Pons (tissue), 1 donor: ENCODE measurements at regions not wholly inside any gene's neighbourhood (a gene's known extent, or its start where the extent isn't known, plus 50 kb on each side); places are given as distances from the start of the nearest gene placed in this dataset.
"Not testable (repeated sequence)": the region's sequence is repeated elsewhere in the genome, so short reads cannot be mapped to it uniquely, and the experiment has no call there.

Experiments used
- DNase-seq: peaks from one replicate; pipeline ENCODE4 v3.0.0-alpha.2; 2016; ENCODE audit warnings: low spot score

GRCh38 chr7:130947792-130948580 is 214.0 kb upstream of the KLF14 start:
- no peak for DNase-seq

- no peak for DNase-seq
Measured at GRCh38 chr7:130948822-130949221, 214.8 kb upstream of the KLF14 start.

GRCh38 chr7:130949550-130949949 is 215.5 kb upstream of the KLF14 start:
- DNase-seq, result no peak

- no peak for DNase-seq
Measured at GRCh38 chr7:130950054-130950453, 216.0 kb upstream of the KLF14 start.

GRCh38 chr7:130950741-130951140 is 216.7 kb upstream of the KLF14 start:
- DNase-seq, result no peak

DNA sequence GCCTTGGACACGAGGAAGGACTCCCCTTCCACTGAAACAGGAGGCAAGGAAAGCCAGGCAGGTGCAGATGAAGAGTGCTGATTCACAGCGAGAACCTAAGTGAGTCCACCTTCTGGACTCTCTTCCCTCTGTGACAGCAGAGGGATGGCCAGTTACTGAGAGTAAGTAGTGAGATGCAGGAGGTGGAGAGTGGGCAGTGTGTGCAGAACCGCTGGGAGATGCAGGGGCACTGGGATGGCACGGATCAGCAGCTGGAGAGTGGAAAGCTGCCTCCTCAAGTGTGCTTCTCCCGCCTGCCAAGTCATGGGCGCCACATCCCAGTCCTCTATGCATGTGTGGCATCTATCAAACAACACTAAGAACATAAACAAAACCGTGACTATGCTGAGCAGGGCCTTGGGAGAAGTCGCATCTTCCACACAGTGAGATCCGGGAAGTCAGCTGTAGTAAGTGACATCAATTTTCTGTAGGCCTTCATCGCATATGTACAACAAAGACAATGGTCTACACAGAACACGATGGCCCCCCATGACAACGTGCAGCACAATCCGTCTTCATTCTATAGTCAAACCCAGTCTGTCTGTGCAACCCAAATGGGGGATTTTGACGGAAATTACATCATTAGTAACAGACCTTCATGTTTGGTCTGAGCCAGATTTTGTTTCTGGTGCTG is 217.4 kb upstream of the KLF14 start:
- peak; percentile 8 for DNase-seq

DNA sequence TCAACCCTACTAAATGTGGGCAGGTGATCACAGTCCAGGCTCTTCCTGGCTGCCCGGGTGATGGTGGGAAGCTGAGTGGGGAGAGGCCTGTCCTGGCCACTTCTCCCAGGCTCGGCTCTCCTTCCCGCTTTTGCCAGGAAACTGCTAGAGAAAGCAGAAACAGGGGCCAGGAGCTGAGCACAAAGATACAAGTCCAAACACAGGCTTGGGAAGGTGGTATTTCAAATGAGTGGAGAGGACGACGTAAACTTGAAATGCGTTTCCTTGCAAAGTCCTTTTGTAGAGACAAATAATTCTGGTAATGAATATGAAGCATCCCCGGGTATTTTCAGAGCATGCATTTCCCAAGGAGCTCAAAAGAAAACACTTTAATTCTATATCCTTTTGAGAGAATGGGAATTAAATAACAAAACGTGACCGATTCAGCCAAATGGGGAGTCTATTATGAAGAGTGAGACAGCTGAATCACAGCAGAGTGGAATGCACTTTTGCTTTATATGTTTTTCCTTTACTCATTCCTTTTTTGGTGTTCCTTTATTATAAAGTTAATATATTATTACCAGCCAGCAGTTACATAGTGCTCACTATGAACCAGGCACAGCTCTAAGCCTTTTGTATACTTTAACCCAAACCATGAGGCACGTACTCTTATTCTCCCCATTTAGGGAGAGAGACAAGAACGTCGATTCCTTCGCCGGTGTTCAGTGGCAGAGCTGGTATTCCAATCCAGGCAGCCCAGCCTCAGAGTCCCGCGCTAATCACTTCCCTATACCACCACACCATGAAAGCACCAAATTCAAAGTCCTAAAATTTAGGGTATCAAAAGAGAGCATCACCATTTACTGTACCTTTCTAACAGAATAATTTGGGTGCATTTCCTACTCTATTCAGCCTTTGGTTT is 218.2 kb upstream of the KLF14 start:
- peak; percentile 9 for DNase-seq

- no peak for DNase-seq
Measured at GRCh38 chr7:130953196-130953595, 219.2 kb upstream of the KLF14 start.

DNA sequence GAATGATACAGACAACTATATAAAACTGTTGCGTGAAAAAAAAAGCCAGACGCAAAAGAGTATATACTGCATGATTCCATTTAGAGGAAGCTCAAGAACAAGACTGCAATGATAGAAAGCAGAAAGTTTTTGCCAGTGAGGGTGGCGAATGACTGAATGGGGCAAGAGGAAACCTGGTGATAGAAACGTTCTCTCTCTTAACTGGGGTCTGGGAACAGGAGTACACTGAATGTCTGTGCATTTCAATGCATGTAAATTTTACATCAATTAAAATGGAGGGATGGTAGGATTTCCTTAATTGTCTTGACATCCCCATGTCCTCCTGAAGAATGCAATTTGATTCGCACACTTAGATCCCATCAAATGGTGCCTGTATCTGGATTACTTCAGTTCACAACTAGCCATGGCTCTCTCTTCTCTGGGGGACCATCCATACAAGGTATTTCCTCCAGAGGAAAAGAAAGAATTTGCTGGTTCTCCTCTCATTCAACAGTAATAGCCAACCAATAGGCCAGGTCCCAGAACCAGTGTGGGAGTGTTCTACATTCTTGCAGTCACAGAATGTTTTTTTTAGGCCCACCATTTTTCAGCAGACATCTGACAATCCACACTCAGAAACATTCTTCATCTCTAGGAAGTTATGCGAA is 221.0 kb upstream of the KLF14 start:
- DNase-seq, result no peak

GRCh38 chr7:130955565-130955919 is 221.5 kb upstream of the KLF14 start:
- DNase-seq, result no peak

- no peak for DNase-seq
Measured at GRCh38 chr7:130956417-130957136, 222.6 kb upstream of the KLF14 start.

DNA sequence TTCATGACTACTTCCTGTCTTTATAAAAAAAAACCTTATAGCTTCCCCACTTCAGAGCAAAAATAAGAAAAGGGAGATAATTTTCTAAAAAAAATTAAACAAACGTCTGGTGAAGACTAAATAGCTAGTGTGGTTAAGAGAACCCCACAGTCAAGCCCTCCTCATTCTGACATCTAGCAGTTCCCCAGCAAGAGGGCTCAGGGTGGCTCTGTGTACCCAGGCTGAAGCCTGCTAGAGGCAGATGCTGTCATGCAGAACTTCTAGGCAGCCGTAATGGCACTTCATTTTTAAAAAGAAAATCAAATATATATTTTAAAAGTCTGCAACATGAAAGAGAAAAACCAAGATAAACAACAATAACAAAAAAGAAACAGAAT is 223.1 kb upstream of the KLF14 start:
- DNase-seq, result no peak

DNA sequence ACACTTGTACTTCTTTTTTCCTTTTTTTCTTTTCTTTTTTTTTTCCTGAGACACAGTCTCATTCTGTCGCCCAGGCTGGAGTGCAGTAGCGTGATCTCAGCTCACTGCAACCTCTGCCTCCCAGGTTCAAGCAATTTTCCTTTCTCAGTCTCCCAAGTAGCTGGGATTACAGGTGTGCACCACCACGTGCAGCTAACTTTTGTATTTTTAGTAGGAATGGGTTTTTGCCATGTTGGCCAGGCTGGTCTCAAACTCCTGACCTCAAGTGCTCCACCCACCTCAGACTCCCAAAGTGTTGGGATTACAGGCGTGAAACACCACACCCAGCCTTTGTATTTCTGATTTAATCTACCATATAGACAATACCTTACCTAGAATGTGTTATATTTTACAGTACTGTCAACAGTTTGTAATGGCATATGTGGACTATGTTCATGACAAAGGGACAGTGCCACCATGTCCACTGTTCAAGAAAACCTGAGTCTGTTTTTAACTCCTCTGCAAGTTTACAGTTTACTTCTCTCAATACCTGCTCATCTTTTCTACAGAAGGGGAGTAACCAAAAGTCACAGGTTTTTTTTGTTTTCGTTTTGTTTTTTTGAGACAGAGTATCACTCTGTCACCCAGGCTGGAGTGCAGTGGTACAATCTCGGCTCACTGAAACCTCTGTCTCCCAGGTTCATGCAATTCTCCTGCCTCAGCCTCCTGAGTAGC is 223.9 kb upstream of the KLF14 start:
- DNase-seq, result not testable (repeated sequence)

DNA sequence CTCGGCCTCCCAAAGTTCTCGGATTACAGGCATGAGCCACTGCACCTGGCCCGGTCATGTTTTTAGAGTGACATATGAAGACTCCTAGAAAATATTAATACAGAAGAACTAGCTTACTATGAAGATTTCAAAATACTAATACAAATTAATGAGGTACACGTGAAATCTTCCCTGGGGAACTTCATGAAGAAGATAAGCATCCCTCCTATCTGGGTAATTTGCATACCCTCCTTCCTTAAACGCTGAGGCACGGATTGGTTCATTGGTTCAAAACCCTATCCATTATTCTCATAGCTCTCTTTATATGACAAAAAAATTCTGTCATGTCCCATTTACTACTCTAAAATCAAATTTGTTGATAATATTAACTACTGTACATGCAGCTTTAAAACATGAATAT is 224.8 kb upstream of the KLF14 start:
- DNase-seq, result no peak

DNA sequence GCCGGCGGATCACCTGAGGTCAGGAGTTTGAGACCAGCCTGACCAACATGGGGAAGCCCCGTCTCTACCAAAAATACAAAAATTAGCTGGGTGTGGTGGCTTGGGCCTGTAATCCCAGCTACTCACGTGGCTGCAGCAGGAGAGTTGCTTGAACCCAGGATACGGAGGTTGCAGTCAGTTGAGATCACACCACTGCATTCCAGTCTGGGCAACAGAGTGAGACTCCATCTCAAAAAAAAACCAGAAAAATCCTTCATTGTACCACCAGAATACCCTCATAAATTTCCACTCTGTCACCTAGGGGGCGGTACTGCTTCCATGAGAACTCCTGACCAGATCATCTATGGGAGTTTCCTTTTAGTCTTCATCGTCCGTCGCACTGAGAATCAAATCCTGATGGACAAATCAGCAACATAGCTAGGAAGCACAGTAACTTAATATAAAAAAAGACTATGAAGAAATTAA is 225.8 kb upstream of the KLF14 start:
- DNase-seq, result no peak

GRCh38 chr7:130960208-130960988 is 226.4 kb upstream of the KLF14 start:
- DNase-seq, result no peak

DNA sequence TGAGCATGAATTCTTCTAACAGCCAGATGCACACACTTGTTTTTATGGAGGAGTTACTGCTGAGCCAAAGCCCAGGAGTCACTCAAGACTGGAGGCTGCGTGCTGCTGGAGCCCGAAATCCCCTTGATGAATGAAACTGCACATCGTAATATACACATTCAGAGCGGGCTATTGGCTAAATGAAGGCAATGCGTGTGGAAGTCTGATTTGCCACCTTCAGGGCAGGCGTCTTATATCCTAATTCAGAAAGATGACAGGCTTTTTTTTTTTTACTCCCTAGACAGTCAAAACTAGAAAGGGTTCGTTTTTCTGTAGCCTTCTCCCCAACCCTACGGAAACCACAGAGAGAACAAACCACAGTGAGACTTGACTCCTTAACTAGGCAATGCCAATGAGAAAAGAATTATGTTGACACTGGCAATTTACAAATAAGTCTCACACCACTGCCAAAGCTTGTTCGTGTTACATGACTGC is 227.2 kb upstream of the KLF14 start:
- DNase-seq, result no peak

DNA sequence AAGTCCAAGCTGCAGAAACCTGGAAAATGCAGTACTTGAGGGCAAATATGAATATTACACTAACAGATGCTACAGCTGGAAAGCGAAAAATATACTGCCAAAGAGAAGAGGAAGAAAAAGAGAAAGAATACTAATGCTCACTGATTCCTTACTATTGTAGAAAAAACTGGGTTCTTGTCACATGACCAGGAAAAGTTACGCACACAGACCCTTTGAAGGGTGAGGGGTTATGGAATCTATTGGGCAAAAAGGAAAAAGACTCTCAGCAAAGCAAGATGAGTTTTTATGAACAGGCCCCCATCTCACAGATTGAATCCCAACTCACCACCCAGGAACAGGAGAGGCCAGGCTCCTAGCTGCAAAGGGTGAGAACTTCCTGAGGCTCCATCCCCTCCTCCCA is 228.1 kb upstream of the KLF14 start:
- no peak for DNase-seq

DNA sequence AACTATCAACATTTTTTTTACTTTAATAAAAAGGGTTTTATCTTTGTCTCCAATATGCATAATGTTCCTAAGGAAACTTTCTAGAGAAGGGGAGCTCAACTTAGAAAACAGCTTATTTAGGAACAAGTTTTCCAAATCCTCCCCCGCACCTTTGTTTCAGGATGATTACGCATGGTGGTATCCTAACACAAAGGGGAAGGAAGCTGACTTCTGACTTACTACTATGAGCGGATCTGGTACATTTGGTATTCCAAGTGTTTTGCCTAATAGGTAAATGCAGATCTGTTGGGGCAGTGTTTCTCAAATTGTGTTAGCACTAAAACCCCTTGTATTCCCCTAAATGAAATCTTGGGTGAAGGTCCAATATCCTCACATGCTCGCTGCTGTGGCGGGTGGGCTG is 229.3 kb upstream of the KLF14 start:
- no peak for DNase-seq

DNA sequence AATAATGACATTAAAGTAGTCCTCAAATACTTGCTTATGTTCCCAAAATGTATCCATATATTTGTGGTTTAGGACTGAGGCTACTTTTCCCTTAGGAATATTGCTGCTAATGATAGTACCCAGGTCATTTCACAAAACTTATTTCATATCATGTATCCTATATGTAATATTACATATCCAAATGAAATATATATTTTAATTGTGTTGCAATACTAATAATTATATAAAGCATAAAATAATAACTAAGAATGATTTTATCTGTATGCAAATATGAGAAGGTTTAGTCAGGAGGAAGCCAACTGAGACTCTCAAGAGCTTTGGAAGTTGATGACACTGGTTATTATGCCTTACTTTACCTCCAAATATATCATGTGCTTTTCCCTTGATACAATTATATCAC is 231.5 kb upstream of the KLF14 start:
- DNase-seq, result no peak
